SJSA1 (cell line): ENCODE measurements at regions not wholly inside any gene's neighbourhood (a gene's known extent, or its start where the extent isn't known, plus 50 kb on each side); places are given as distances from the start of the nearest gene placed in this dataset.
A peak's percentile ranks its signal among the peaks of the same experiment; 100 is the strongest.

Source experiments
- DNase-seq, 2 experiments: peaks; one replicate each; pipeline ENCODE4 v3.0.0-alpha.2; 2015 to 2020; ENCODE audit warnings: low spot score in 2 of 2, low read depth in 1 of 2
- H3K27ac ChIP-seq: fragments of 250-450 bp; sonication (Bioruptor Pico); 2 replicates; pipeline ENCODE4 v1.5.1; 2020; ENCODE audit warnings: mild to moderate bottlenecking, moderate library complexity
- H3K27me3 ChIP-seq: fragments of 250-450 bp; sonication (Bioruptor Pico); replicated peaks from 2 replicates; pipeline ENCODE4 v1.5.1; 2020; ENCODE audit warnings: mild to moderate bottlenecking, moderate library complexity
- H3K36me3 ChIP-seq: fragments of 250-450 bp; sonication (Bioruptor Pico); 2 replicates; pipeline ENCODE4 v1.5.1; 2020; ENCODE audit warnings: mild to moderate bottlenecking
- H3K4me1 ChIP-seq: fragments of 250-450 bp; sonication (Bioruptor Pico); replicated peaks from 2 replicates; pipeline ENCODE4 v1.6.1; 2021; ENCODE audit warnings: mild to moderate bottlenecking
- H3K4me3 ChIP-seq: fragments of 250-450 bp; sonication (Bioruptor Pico); 2 replicates; pipeline ENCODE4 v1.5.1; 2020; ENCODE audit warnings: mild to moderate bottlenecking
- H3K9me3 ChIP-seq: fragments of 250-450 bp; sonication (Bioruptor Pico); replicated peaks from 2 replicates; pipeline ENCODE4 v1.5.1; 2020; ENCODE audit warnings: mild to moderate bottlenecking

- DNase-seq: peak in 1 of 2 experiments; percentile 59
- Histone ChIP-seq H3K27me3 (no peaks in the 10 kb centered on the region), H3K27ac (no peak overlapping the region; the same call in 1 of the 2 replicates), H3K36me3 (no peaks in the 10 kb centered on the region), H3K9me3 (no peaks in the 10 kb centered on the region), H3K4me3 (no peak overlapping the region), H3K4me1 (peaks cover 6% of the 10 kb centered on the region)
Observed at GRCh38 chr6:149127212-149127611, 190.3 kb upstream of the TAB2 start.

- Histone ChIP-seq H3K4me3 (no peak overlapping the region), H3K4me1 (peaks cover 20% of the 10 kb centered on the region), H3K27ac (no peak overlapping the region), H3K27me3 (no peaks in the 10 kb centered on the region), H3K36me3 (no peaks in the 10 kb centered on the region), H3K9me3 (no peaks in the 10 kb centered on the region)
- no peak for DNase-seq
Observed at GRCh38 chr6:149128489-149129145, 188.9 kb upstream of the TAB2 start.

GRCh38 chr6:149129371-149130077, 188.0 kb upstream of the TAB2 start:
- no peaks in the 10 kb centered on the region for H3K27me3 ChIP-seq
- no peaks in the 10 kb centered on the region for H3K36me3 ChIP-seq
- no peak overlapping the region for H3K4me3 ChIP-seq
- DNase-seq: no peak
- H3K4me1 ChIP-seq: peaks cover 29% of the 10 kb centered on the region
- H3K9me3 ChIP-seq: no peaks in the 10 kb centered on the region
- no peak overlapping the region for H3K27ac ChIP-seq

GRCh38 chr6:149130090-149130489, 187.4 kb upstream of the TAB2 start:
- Histone ChIP-seq H3K9me3 (no peaks in the 10 kb centered on the region), H3K27me3 (no peaks in the 10 kb centered on the region), H3K27ac (no peak overlapping the region), H3K4me1 (peaks cover 35% of the 10 kb centered on the region), H3K36me3 (no peaks in the 10 kb centered on the region), H3K4me3 (no peak overlapping the region)
- no peak for DNase-seq

- no peaks in the 10 kb centered on the region for H3K36me3 ChIP-seq
- H3K4me1 ChIP-seq: peaks cover 36% of the 10 kb centered on the region
- no peak overlapping the region for H3K4me3 ChIP-seq
- no peak for DNase-seq
- no peaks in the 10 kb centered on the region for H3K9me3 ChIP-seq
- no peaks in the 10 kb centered on the region for H3K27me3 ChIP-seq
- H3K27ac ChIP-seq: no peak overlapping the region
Observed at GRCh38 chr6:149130508-149130907, 187.0 kb upstream of the TAB2 start.

GRCh38 chr6:149131891-149132290, 185.6 kb upstream of the TAB2 start:
- Histone ChIP-seq H3K9me3 (no peaks in the 10 kb centered on the region), H3K4me1 (peaks cover 36% of the 10 kb centered on the region), H3K4me3 (no peak overlapping the region), H3K36me3 (no peaks in the 10 kb centered on the region), H3K27ac (no peak overlapping the region), H3K27me3 (no peaks in the 10 kb centered on the region)
- DNase-seq: no peak

- Histone ChIP-seq H3K4me1 (peaks cover 36% of the 10 kb centered on the region), H3K4me3 (no peak overlapping the region), H3K36me3 (no peaks in the 10 kb centered on the region), H3K27ac (no peak overlapping the region), H3K9me3 (no peaks in the 10 kb centered on the region), H3K27me3 (no peaks in the 10 kb centered on the region)
- DNase-seq: no peak
Observed at GRCh38 chr6:149132336-149132735, 185.2 kb upstream of the TAB2 start.

- Histone ChIP-seq H3K27ac (no peak overlapping the region), H3K9me3 (no peaks in the 10 kb centered on the region), H3K4me1 (peaks cover 31% of the 10 kb centered on the region), H3K4me3 (no peak overlapping the region), H3K36me3 (no peaks in the 10 kb centered on the region), H3K27me3 (no peaks in the 10 kb centered on the region)
- DNase-seq: peak in 1 of 2 experiments; percentile 53
Observed at GRCh38 chr6:149134511-149134933, 183.0 kb upstream of the TAB2 start.

- Histone ChIP-seq H3K4me3 (no peak overlapping the region), H3K27me3 (no peaks in the 10 kb centered on the region), H3K9me3 (no peaks in the 10 kb centered on the region), H3K4me1 (peaks cover 31% of the 10 kb centered on the region), H3K27ac (no peak overlapping the region), H3K36me3 (no peaks in the 10 kb centered on the region)
- no peak for DNase-seq
Observed at GRCh38 chr6:149135809-149136208, 181.7 kb upstream of the TAB2 start.

GRCh38 chr6:149136273-149136912, 181.1 kb upstream of the TAB2 start:
- H3K4me1 ChIP-seq: peaks cover 31% of the 10 kb centered on the region
- no peak overlapping the region for H3K27ac ChIP-seq
- no peaks in the 10 kb centered on the region for H3K27me3 ChIP-seq
- no peaks in the 10 kb centered on the region for H3K36me3 ChIP-seq
- no peak overlapping the region for H3K4me3 ChIP-seq
- DNase-seq: no peak
- H3K9me3 ChIP-seq: no peaks in the 10 kb centered on the region

- Histone ChIP-seq H3K4me1 (peaks cover 31% of the 10 kb centered on the region), H3K4me3 (no peak overlapping the region), H3K27ac (no peak overlapping the region), H3K9me3 (no peaks in the 10 kb centered on the region), H3K27me3 (no peaks in the 10 kb centered on the region), H3K36me3 (no peaks in the 10 kb centered on the region)
- no peak for DNase-seq
Observed at GRCh38 chr6:149136913-149137286, 180.6 kb upstream of the TAB2 start.

- no peaks in the 10 kb centered on the region for H3K9me3 ChIP-seq
- no peak for DNase-seq
Observed at GRCh38 chr6:149137594-149137993, 179.9 kb upstream of the TAB2 start.

GRCh38 chr6:149138089-149138488, 179.4 kb upstream of the TAB2 start:
- no peak overlapping the region for H3K27ac ChIP-seq
- peaks cover 22% of the 10 kb centered on the region for H3K4me1 ChIP-seq
- no peaks in the 10 kb centered on the region for H3K27me3 ChIP-seq
- H3K9me3 ChIP-seq: no peaks in the 10 kb centered on the region
- no peaks in the 10 kb centered on the region for H3K36me3 ChIP-seq
- DNase-seq: no peak
- no peak overlapping the region for H3K4me3 ChIP-seq

More at GRCh38 chr6:149137594-149137993, 179.9 kb upstream of the TAB2 start:
- Histone ChIP-seq H3K27me3 (no peaks in the 10 kb centered on the region), H3K36me3 (no peaks in the 10 kb centered on the region), H3K4me3 (no peak overlapping the region), H3K4me1 (peaks cover 27% of the 10 kb centered on the region), H3K27ac (no peak overlapping the region)

- Histone ChIP-seq H3K9me3 (no peaks in the 10 kb centered on the region), H3K4me1 (peaks cover 15% of the 10 kb centered on the region), H3K27me3 (no peaks in the 10 kb centered on the region), H3K27ac (no peak overlapping the region), H3K4me3 (no peak overlapping the region), H3K36me3 (no peaks in the 10 kb centered on the region)
- no peak for DNase-seq
Observed at GRCh38 chr6:149138699-149139294, 178.7 kb upstream of the TAB2 start.
